ENCODE measurements at regions not wholly inside any gene's neighbourhood (a gene's known extent, or its start where the extent isn't known, plus 50 kb on each side); places are given as distances from the start of the nearest gene placed in this dataset.
"Not testable (repeated sequence)": the region's sequence is repeated elsewhere in the genome, so short reads cannot be mapped to it uniquely, and the experiment has no call there.

- no peak for DNase-seq
These were observed 130.9 kb upstream of the ZBTB40 start for GRCh38 chr1:22320587-22321344.

- DNase-seq = no peak
These were observed 129.7 kb upstream of the ZBTB40 start for GRCh38 chr1:22321917-22322316.

GRCh38 chr1:22323141-22323845 is 128.4 kb upstream of the ZBTB40 start:
- no peak for DNase-seq

GRCh38 chr1:22323846-22324504 is 127.7 kb upstream of the ZBTB40 start:
- no peak for DNase-seq

GRCh38 chr1:22325531-22326371 is 125.9 kb upstream of the ZBTB40 start:
- DNase-seq = no peak

- DNase-seq = no peak
These were observed 125.2 kb upstream of the ZBTB40 start for GRCh38 chr1:22326372-22326915.

- DNase-seq = no peak
These were observed 124.7 kb upstream of the ZBTB40 start for GRCh38 chr1:22326931-22327330.

GRCh38 chr1:22327411-22327810 is 124.2 kb upstream of the ZBTB40 start:
- DNase-seq = no peak

- DNase-seq = no peak
These were observed 123.1 kb upstream of the ZBTB40 start for GRCh38 chr1:22328331-22329147.

GRCh38 chr1:22329148-22329515 is 122.5 kb upstream of the ZBTB40 start:
- no peak for DNase-seq

GRCh38 chr1:22330092-22330759 is 121.4 kb upstream of the ZBTB40 start:
- DNase-seq = no peak

GRCh38 chr1:22330760-22331119 is 120.9 kb upstream of the ZBTB40 start:
- no peak for DNase-seq

GRCh38 chr1:22331618-22332423 is 119.8 kb upstream of the ZBTB40 start:
- no peak for DNase-seq

- DNase-seq = no peak
These were observed 119.3 kb upstream of the ZBTB40 start for GRCh38 chr1:22332424-22332717.

GRCh38 chr1:22332795-22333499 is 118.7 kb upstream of the ZBTB40 start:
- DNase-seq = no peak

- DNase-seq = no peak
These were observed 118.0 kb upstream of the ZBTB40 start for GRCh38 chr1:22333516-22334121.

GRCh38 chr1:22334860-22335550 is 116.6 kb upstream of the ZBTB40 start:
- no peak for DNase-seq

- not testable (repeated sequence) for DNase-seq
These were observed 115.4 kb upstream of the ZBTB40 start for GRCh38 chr1:22336274-22336673.
